Mesenchymal stem cell (in vitro differentiated cells and primary cell): ENCODE measurements at regions not wholly inside any gene's neighbourhood (a gene's known extent, or its start where the extent isn't known, plus 50 kb on each side); places are given as distances from the start of the nearest gene placed in this dataset.

Experiments
- DNase-seq: peaks from one replicate; pipeline ENCODE4 v3.0.0-alpha.2; 2013
- H2AFZ ChIP-seq: one replicate; pipeline ENCODE4 v1.6.1; 2013; ENCODE audit warnings: low read depth, mild to moderate bottlenecking, control low read depth, inconsistent platforms, low read length, moderate library complexity
- H2AK5ac ChIP-seq: 2 replicates; pipeline ENCODE4 v1.6.1; 2013; ENCODE audit warnings: low read length, moderate library complexity, mild to moderate bottlenecking, inconsistent platforms; ENCODE audit not compliant: severe bottlenecking
- H2BK120ac ChIP-seq: one replicate; pipeline ENCODE4 v1.6.1; 2013; ENCODE audit warnings: low read depth, mild to moderate bottlenecking, inconsistent platforms, low read length, moderate library complexity
- H2BK12ac ChIP-seq, 2 experiments: one replicate each; pipeline ENCODE4 v1.6.1; 2013; ENCODE audit warnings: inconsistent platforms in 2 of 2, low read length in 2 of 2, mild to moderate bottlenecking in 2 of 2, moderate library complexity in 2 of 2, control low read depth in 1 of 2
- H2BK15ac ChIP-seq: one replicate; pipeline ENCODE4 v1.6.1; 2013; ENCODE audit warnings: mild to moderate bottlenecking, low read depth, inconsistent platforms; ENCODE audit not compliant: poor library complexity, severe bottlenecking
- H2BK5ac ChIP-seq: 2 replicates; pipeline ENCODE4 v1.6.1; 2013; ENCODE audit warnings: low read depth, mild to moderate bottlenecking, low read length, control low read depth, inconsistent platforms; ENCODE audit not compliant: poor library complexity, severe bottlenecking
- H3K14ac ChIP-seq, 2 experiments: one replicate each; pipeline ENCODE4 v1.6.1; 2013; ENCODE audit warnings: inconsistent platforms in 2 of 2, low read length in 2 of 2, control low read depth in 1 of 2, mild to moderate bottlenecking in 1 of 2, moderate library complexity in 1 of 2
- H3K18ac ChIP-seq, 2 experiments: one replicate each; pipeline ENCODE4 v1.6.1; 2013; ENCODE audit warnings: inconsistent platforms in 2 of 2, low read length in 2 of 2, control low read depth in 1 of 2, low read depth in 1 of 2, mild to moderate bottlenecking in 1 of 2
- H3K23ac ChIP-seq, 2 experiments: one replicate each; pipeline ENCODE4 v1.6.1; 2013; ENCODE audit warnings: inconsistent platforms in 2 of 2, low read length in 2 of 2, mild to moderate bottlenecking in 2 of 2, moderate library complexity in 2 of 2, control low read depth in 1 of 2
- H3K27ac ChIP-seq: 2 replicates; pipeline ENCODE4 v1.5.1; 2013; ENCODE audit warnings: mild to moderate bottlenecking, moderate library complexity, low read length, control low read depth, inconsistent platforms; ENCODE audit not compliant: poor library complexity, severe bottlenecking
- H3K27me3 ChIP-seq, 2 experiments: 2 replicates each; pipeline versions ENCODE4 v1.6.1 to v1.7.0; 2013; ENCODE audit warnings: low read length in 2 of 2, mild to moderate bottlenecking in 2 of 2, moderate library complexity in 2 of 2, control low read depth in 1 of 2, inconsistent platforms in 1 of 2; ENCODE audit not compliant: control insufficient read depth in 1 of 2, insufficient read depth in 1 of 2
- H3K36me3 ChIP-seq, 2 experiments: 2 replicates each; pipeline versions ENCODE4 v1.6.1 to v1.7.0; 2013; ENCODE audit warnings: low read length in 2 of 2, control low read depth in 1 of 2, inconsistent platforms in 1 of 2, low read depth in 1 of 2, mild to moderate bottlenecking in 1 of 2; ENCODE audit not compliant: insufficient read depth in 2 of 2, control insufficient read depth in 1 of 2
- H3K4ac ChIP-seq, 2 experiments: one replicate each; pipeline ENCODE4 v1.6.1; 2013; ENCODE audit warnings: inconsistent platforms in 2 of 2, low read length in 2 of 2, mild to moderate bottlenecking in 2 of 2, moderate library complexity in 2 of 2, control low read depth in 1 of 2, low read depth in 1 of 2
- H3K4me1 ChIP-seq: 2 replicates; pipeline ENCODE4 v1.6.1; 2013; ENCODE audit warnings: low read depth, low read length, control low read depth; ENCODE audit not compliant: control insufficient read depth, insufficient read depth
- H3K4me2 ChIP-seq: 2 replicates; pipeline ENCODE4 v1.6.1; 2013; ENCODE audit warnings: low read length, mild to moderate bottlenecking, inconsistent platforms; ENCODE audit not compliant: poor library complexity, severe bottlenecking
- H3K4me3 ChIP-seq, 2 experiments: 2 replicates each; pipeline versions ENCODE4 v1.5.1 to v1.7.0; 2013; ENCODE audit warnings: low read length in 2 of 2, mild to moderate bottlenecking in 2 of 2, control low read depth in 1 of 2, low read depth in 1 of 2; ENCODE audit not compliant: insufficient read depth in 1 of 2
- H3K79me1 ChIP-seq: replicated peaks from 2 replicates; pipeline ENCODE4 v1.6.1; 2013; ENCODE audit warnings: mild to moderate bottlenecking, control low read depth, low read length, inconsistent platforms; ENCODE audit not compliant: poor library complexity, severe bottlenecking
- H3K9ac ChIP-seq: 2 replicates; pipeline ENCODE4 v1.7.0; 2013; ENCODE audit warnings: mild to moderate bottlenecking, low read length, moderate library complexity
- H3K9me3 ChIP-seq: 2 replicates; pipeline ENCODE4 v1.7.0; 2013; ENCODE audit warnings: mild to moderate bottlenecking, low read length; ENCODE audit not compliant: control insufficient read depth
- H4K8ac ChIP-seq: one replicate; pipeline ENCODE4 v1.6.1; 2013; ENCODE audit warnings: inconsistent platforms, mild to moderate bottlenecking, low read length, moderate library complexity
- H4K91ac ChIP-seq: one replicate; pipeline ENCODE4 v1.6.1; 2013; ENCODE audit warnings: mild to moderate bottlenecking, low read length, inconsistent platforms
- WGBS: methylation state at CpG from one replicate; pipeline ENCODE4 v1.1.7; 2013; ENCODE audit warnings: mixed read lengths; 5-methylcytosine and 5-hydroxymethylcytosine counted together

DNA sequence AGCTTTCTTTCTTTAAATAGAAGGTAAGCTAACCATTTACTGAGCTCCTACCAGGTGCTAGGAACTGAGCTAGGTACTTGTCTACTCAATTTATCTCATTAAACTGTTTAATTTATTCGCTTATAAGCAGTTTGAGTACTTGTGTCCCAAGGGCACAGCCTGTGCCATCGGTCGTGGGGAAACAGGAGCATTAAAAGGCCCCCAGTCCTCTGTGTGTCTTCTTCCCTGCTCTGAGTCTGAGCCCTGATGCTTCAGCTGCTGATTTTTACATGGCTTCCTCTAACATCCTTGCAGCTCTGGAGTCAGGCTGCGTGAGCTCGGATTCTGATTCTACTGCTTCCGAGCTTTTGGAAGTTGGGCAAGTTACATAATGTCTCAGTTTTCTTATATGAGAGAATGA, 239.5 kb downstream of the EDEM1 start:
- no peak overlapping the region for H3K23ac ChIP-seq
- 92% methylated on average over 4 of the region's 6 CpGs for WGBS
- DNase-seq = no peak

DNA sequence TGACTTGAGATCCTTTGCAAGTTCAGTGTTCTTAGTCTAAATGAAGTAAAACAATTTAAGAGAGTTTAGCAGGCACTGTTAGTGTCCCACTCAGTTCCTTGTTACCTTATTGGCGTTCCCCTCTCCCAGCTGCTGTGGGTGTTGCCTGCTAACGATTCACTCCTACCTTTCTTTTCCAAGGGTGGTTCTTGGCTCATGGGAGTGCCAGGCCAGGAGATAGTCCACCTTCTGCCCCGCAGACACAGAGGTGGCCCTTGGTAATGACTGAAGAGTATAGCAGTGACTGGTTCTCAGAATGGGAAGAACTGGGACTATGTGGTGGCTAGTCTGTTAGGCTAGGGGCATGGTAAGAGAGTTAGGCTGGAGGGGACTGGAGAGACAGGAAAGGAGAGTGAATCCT, 240.4 kb downstream of the EDEM1 start:
- no peak overlapping the region for H3K23ac ChIP-seq
- H4K8ac ChIP-seq = no peak overlapping the region
- no peak overlapping the region for H3K4ac ChIP-seq
- H3K4me3 ChIP-seq = no peak overlapping the region
- H3K36me3 ChIP-seq = no peaks in the 10 kb centered on the region
- no peak overlapping the region for H3K9ac ChIP-seq
- no peaks in the 10 kb centered on the region for H3K4me1 ChIP-seq
- no peak for DNase-seq
- no peak overlapping the region for H2BK120ac ChIP-seq
- no peak overlapping the region for H2BK15ac ChIP-seq
- no peak overlapping the region for H2BK12ac ChIP-seq
- H3K27ac ChIP-seq = no peak overlapping the region
- H2BK5ac ChIP-seq = no peak overlapping the region
- H3K14ac ChIP-seq = no peak overlapping the region
- no peak overlapping the region for H4K91ac ChIP-seq
- no peak overlapping the region for H2AK5ac ChIP-seq
- H3K9me3 ChIP-seq = no peaks in the 10 kb centered on the region
- no peak overlapping the region for H2AFZ ChIP-seq
- peaks cover 4 to 8% of the 10 kb centered on the region in 2 experiments for H3K27me3 ChIP-seq
- no peaks in the 10 kb centered on the region for H3K79me1 ChIP-seq
- WGBS = 89% methylated on average over 3 of the region's 3 CpGs
- H3K18ac ChIP-seq = no peak overlapping the region
- no peak overlapping the region for H3K4me2 ChIP-seq

More for the DNA sequence above, 239.5 kb downstream of the EDEM1 start:
- Histone ChIP-seq H3K27ac (no peak overlapping the region), H4K91ac (no peak overlapping the region), H3K9ac (no peak overlapping the region), H3K4me1 (no peaks in the 10 kb centered on the region), H3K18ac (no peak overlapping the region), H4K8ac (no peak overlapping the region), H2AFZ (no peak overlapping the region), H3K79me1 (no peaks in the 10 kb centered on the region), H3K27me3 (peaks cover 4 to 8% of the 10 kb centered on the region in 2 experiments), H3K4me3 (no peak overlapping the region), H2AK5ac (no peak overlapping the region), H2BK120ac (no peak overlapping the region), H2BK15ac (no peak overlapping the region), H3K4ac (no peak overlapping the region), H3K36me3 (no peaks in the 10 kb centered on the region), H2BK5ac (no peak overlapping the region), H3K14ac (no peak overlapping the region), H3K9me3 (no peaks in the 10 kb centered on the region), H2BK12ac (no peak overlapping the region), H3K4me2 (no peak overlapping the region)

DNA sequence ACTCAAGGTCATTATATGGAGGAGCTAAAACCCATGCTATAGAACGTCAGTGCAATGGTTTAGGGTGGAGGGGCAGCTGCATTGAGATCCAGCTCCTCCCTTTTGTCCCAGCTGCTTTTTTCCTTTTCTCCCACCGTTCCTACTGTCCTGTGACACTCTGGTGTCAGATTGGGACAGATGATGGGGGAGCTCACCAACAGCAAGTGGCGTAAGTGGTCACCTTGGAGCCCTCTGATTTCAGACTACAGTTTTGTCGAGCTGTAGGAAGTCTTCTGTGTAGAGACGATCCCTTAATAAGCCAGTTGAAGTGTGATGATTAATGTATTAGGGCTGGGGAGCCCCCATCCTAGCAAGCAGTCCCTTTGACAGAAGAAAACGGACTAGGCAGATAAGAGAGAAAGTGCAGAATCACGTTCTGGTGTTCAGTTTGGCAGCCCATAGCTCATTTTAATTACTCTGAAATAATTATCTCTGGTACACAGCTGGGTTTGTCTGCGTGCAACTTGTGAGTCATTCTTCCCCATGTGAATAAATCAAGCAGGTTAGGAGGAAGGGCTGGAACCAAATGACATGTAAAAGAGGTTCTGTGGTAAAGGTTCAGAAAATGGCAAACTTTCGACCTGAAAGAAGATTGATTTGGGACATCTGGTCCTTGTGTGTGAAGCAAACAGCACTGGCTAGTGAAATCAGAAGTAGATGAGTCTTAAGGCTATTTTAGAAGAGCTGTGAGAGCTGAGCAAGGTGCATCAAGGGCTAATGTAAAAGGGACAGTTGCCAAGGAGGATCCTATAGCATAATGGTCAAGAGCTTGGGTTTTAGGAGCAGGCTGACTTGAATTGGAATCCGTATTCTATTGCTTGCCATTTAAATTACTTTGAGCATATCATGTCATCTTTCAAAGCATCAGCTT, 241.4 kb downstream of the EDEM1 start:
- no peak overlapping the region for H3K27ac ChIP-seq
- 11% methylated on average over 8 of the region's 10 CpGs for WGBS
- H2BK12ac ChIP-seq = no peak overlapping the region
- no peak overlapping the region for H4K8ac ChIP-seq
- no peak overlapping the region for H3K23ac ChIP-seq
- H3K4me3 ChIP-seq = no peak overlapping the region
- no peak overlapping the region for H3K18ac ChIP-seq
- H2BK5ac ChIP-seq = no peak overlapping the region
- H2BK120ac ChIP-seq = no peak overlapping the region
- no peak overlapping the region for H2AK5ac ChIP-seq
- no peak overlapping the region for H3K9ac ChIP-seq
- no peak overlapping the region for H3K4ac ChIP-seq
- H3K27me3 ChIP-seq = peaks cover 4 to 8% of the 10 kb centered on the region in 2 experiments
- H3K4me2 ChIP-seq = no peak overlapping the region
- no peaks in the 10 kb centered on the region for H3K4me1 ChIP-seq
- no peak overlapping the region for H4K91ac ChIP-seq
- H3K9me3 ChIP-seq = no peaks in the 10 kb centered on the region
- H2AFZ ChIP-seq = no peak overlapping the region
- no peak overlapping the region for H2BK15ac ChIP-seq
- no peaks in the 10 kb centered on the region for H3K79me1 ChIP-seq
- H3K36me3 ChIP-seq = no peaks in the 10 kb centered on the region
- no peak overlapping the region for H3K14ac ChIP-seq
- peak; percentile 32 for DNase-seq

DNA sequence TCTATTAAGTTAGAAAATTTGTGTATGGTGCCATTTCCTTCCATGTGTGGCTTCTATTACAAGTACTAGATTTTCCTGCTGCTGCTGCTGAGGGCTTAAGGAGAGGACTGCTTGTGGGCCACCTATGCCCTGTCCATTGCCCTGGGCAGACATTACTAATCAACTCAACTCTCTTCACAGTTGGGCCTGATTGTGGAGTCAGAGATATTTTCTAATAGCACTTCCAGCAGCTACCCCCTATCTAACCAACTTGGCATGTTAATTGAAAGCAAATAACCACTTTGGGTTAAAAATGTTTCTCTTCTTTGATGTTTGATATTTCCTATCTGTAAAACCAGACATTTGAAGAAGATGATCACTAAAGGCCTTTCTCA, 242.0 kb downstream of the EDEM1 start:
- H2BK12ac ChIP-seq = no peak overlapping the region
- no peak overlapping the region for H4K8ac ChIP-seq
- no peak overlapping the region for H2AK5ac ChIP-seq
- H3K4me3 ChIP-seq = no peak overlapping the region
- no peaks in the 10 kb centered on the region for H3K9me3 ChIP-seq
- no peaks in the 10 kb centered on the region for H3K4me1 ChIP-seq
- H3K4me2 ChIP-seq = no peak overlapping the region
- no peak overlapping the region for H4K91ac ChIP-seq
- H3K27ac ChIP-seq = no peak overlapping the region
- H3K18ac ChIP-seq = no peak overlapping the region
- H2AFZ ChIP-seq = no peak overlapping the region
- no peak overlapping the region for H3K4ac ChIP-seq
- H3K23ac ChIP-seq = no peak overlapping the region
- H3K14ac ChIP-seq = no peak overlapping the region
- H2BK120ac ChIP-seq = no peak overlapping the region
- no peak overlapping the region for H2BK5ac ChIP-seq
- H3K79me1 ChIP-seq = no peaks in the 10 kb centered on the region
- DNase-seq = no peak
- peaks cover 4 to 8% of the 10 kb centered on the region in 2 experiments for H3K27me3 ChIP-seq
- H3K9ac ChIP-seq = no peak overlapping the region
- H2BK15ac ChIP-seq = no peak overlapping the region
- H3K36me3 ChIP-seq = no peaks in the 10 kb centered on the region
